Ishikawa (cell line): ENCODE measurements at regions not wholly inside any gene's neighbourhood (a gene's known extent, or its start where the extent isn't known, plus 50 kb on each side); places are given as distances from the start of the nearest gene placed in this dataset.

Source experiments
- CEBPB ChIP-seq: IDR thresholded peaks from 2 replicates; pipeline ENCODE4 v1.6.1; 2012
- FOXM1 ChIP-seq: IDR thresholded peaks from 2 replicates; pipeline ENCODE4 v1.6.1; 2012; ENCODE audit warnings: low read depth, borderline replicate concordance
- TAF1 ChIP-seq: IDR thresholded peaks from 2 replicates; pipeline ENCODE4 v1.6.1; 2012; ENCODE audit warnings: low read depth, mild to moderate bottlenecking
- YY1 ChIP-seq: IDR thresholded peaks from 2 replicates; pipeline ENCODE4 v1.6.1; 2012; ENCODE audit warnings: low read depth

GRCh38 chr20:51162015-51162414, 139.1 kb upstream of the KCNG1 start:
- no peak for TF ChIP-seq FOXM1
- TF ChIP-seq TAF1 = no peak
- TF ChIP-seq CEBPB = no peak
- TF ChIP-seq YY1 = no peak
